HG03571 (cell line): ENCODE measurements at regions not wholly inside any gene's neighbourhood (a gene's known extent, or its start where the extent isn't known, plus 50 kb on each side); places are given as distances from the start of the nearest gene placed in this dataset.
"Not testable (repeated sequence)": the region's sequence is repeated elsewhere in the genome, so short reads cannot be mapped to it uniquely, and the experiment has no call there.

Experiments
- ATAC-seq: cut with Tn5 transposase; IDR thresholded peaks from one replicate; pipeline ENCODE4 v1.9.1; 2021; ENCODE audit not compliant: unreplicated experiment

DNA sequence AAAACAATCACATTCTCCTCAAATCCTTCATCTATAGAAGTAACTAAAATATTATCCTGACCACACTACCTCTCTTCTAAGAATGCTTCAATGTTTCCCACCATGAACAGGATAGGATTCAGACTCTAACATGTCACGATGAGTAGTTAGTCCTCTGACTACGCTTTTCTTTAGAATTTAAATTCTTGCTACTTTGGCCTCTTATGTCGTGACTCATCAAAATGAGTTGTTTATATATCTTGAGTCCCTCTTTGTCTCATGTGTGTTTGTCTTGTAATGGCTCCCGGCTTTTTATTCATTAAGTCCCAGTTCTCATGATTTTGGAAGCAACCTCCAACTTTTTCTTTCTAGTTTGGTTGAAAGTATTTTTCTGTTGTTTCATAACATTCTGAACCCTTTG, 1289.2 kb downstream of the DSC3 start:
- ATAC-seq = no peak

DNA sequence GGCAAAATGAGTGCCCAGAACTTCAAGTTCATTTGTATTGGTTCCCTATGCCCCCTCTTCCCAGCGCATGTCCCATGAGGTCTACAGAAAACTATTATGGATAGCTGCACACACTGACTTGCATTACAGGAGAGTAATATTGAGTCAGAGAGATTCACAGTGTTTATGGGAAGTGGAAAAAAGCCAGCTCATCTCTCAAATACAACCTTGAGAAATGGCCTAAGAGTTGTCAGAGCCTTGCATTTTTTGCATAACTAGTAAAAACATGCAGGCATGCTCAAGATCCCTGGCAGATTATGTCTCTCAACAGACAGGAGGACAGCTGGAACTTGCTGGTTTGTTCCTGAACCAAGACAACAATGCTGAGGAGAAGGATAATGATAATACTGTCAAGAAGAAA, 1292.8 kb downstream of the DSC3 start:
- no peak for ATAC-seq

- ATAC-seq = no peak
These were observed 1301.1 kb downstream of the DSC3 start for GRCh38 chr18:29741461-29741860.

GRCh38 chr18:29737620-29738019, 1304.9 kb downstream of the DSC3 start:
- ATAC-seq = no peak

DNA sequence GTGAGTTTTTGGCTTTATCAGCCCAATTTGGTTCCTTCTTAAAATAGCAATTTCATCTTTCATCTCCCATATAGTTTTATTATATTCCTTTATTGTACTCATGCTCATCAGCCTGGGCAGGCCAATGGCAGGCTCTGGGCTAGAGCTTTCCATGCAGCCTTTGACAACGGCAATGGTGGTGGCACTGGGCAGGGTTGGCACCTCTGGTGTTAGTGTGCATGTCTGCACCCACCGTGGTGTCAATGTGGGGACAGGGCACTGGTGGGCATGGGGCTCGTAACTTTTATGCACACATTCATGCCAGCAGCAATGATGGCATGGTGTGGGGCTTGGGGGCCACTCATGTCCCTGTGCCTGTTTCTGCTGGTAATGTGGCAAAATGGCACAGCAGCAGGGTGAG, 1305.4 kb downstream of the DSC3 start:
- no peak for ATAC-seq

GRCh38 chr18:29730073-29730472, 1312.5 kb downstream of the DSC3 start:
- no peak for ATAC-seq

DNA sequence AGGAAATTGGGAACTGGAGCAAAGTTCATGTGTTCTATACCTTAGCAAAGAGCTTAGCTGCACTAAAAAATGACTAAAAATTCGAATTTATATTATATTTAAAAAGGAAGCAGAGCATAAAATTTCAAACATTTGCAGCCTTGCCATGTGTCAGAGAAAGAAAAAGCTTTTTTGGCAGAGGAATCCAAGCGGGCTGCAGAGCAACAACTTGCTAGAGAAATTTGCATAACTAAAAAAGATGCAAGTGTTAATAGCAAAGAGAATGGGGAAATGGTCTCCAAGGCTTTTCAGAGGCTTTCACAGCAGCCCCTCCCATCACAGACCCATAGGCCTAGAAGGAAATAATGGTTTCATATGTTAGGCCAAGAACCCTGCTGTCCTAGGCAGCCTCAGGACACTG, 1315.9 kb downstream of the DSC3 start:
- ATAC-seq = no peak

DNA sequence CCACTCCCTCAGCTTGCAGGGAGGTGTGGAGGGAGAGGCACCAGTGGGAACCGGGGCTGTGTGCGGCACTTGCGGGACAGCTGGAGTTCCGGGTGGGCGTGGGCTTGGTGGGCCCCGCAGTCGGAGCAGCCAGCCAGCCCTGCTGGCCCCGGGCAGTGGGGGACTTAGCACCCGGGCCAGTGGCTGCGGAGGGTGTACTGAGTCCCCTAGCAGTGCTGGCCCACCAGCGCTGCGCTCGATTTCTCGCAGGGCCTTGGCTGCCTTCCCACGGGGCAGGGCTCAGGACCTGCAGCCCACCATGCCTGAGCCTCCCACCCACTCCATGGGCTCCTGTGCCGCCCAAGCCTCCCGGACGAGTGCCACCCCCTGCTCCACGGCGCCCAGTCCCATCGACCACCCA, 1319.1 kb downstream of the DSC3 start:
- not testable (repeated sequence) for ATAC-seq

- ATAC-seq = not testable (repeated sequence)
These were observed 1326.6 kb downstream of the DSC3 start for GRCh38 chr18:29715960-29716359.

DNA sequence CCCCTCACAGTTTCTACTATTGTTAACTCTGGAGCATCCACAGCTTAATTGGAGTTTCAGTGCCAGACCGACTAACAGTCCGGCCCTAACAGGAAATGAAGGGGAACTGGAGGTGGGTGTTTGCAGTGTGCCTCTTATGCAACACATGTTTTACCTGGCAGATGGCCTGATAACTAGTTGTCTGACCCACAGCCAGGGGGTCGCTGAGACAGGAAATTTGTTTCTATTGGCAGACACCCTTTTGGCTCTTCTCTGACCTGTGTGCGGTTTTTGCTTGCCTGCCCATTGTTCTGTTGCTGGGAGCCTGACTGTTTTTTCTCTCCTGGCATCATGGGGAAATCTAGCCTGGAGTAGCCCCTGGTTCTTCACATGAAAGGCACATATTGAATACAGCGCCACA, 1329.8 kb downstream of the DSC3 start:
- no peak for ATAC-seq

DNA sequence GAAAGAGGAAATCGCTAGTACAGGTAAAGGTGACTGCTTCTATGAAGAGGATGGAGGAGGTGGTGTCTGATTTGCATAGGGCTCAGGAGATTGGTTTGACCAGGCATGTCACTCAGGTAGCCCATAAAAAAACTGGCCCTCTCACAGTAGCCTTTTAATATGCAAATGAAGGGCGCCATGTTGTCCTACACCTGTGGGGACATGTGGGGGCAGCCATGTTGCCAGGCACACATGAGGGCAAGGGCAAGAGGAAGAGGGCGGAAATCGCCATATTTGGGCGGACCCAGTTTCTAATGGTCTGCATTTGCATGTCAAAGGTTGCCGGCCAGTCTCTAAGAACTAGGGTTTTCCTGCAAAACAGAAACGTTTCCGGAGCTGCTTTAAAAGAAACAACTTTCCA, 1330.6 kb downstream of the DSC3 start:
- ATAC-seq = no peak

DNA sequence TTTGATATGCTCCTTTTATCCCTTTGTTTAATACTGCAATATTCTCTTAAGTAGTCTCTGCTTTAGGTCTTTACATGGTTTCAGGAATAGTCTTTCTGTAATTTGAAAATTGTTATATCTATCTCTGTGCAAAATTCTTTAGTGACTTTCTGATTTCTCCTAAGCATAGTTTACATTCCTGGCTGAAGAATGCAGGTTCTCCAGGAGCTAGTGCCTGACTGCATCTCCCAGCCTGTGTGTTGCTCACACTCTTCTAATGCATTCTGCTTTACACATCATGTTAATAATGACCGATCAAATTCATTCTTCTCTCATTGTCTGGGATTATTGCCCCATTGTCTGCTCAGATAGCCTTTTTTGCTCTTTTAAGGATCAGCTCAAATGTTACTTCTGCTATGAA, 1349.2 kb downstream of the DSC3 start:
- ATAC-seq = no peak

GRCh38 chr18:29681578-29681977, 1361.0 kb downstream of the DSC3 start:
- ATAC-seq = no peak

GRCh38 chr18:29664278-29665036, 1378.1 kb downstream of the DSC3 start:
- ATAC-seq = no peak

DNA sequence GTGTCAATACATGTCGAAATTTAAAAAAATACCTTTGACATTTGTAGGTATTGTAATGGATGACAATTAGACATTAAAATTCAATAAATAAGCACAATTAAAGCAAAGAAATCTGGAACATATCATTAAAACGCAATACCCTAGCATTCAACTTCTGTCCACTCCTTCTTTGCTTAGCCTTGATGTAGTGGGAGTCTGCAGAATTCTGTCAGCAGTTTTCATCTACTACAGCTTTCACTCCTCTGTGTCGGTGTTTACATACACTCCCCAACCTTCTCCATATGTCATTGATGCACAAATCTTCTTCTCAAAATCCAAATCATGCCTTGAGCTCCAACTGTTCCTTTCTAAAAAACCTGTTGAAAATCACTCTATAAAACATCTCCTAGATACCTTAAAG, 1380.6 kb downstream of the DSC3 start:
- ATAC-seq = no peak

GRCh38 chr18:29660777-29661176, 1381.8 kb downstream of the DSC3 start:
- no peak for ATAC-seq

- ATAC-seq = no peak
These were observed 1388.8 kb downstream of the DSC3 start for GRCh38 chr18:29653671-29654215.

DNA sequence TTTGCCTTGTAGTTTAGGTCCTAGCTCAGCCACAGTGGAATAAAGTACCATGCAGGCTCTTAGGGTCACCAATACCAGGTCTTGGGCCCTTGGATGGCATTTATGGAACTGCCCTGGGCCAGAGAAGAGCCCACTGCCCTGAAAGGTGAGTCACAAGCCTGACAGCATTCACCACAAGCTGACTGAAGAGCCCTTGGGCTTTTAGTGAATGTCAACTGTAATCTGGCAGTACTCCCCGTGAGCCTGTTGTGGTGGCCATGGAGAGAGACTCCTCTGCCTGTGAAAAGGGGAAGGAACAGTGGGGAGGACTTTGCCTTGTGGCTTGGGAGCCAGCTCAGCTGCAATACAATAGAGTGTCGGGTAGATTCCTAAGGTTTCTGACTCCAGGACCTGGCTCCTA, 1389.7 kb downstream of the DSC3 start:
- no peak for ATAC-seq

DNA sequence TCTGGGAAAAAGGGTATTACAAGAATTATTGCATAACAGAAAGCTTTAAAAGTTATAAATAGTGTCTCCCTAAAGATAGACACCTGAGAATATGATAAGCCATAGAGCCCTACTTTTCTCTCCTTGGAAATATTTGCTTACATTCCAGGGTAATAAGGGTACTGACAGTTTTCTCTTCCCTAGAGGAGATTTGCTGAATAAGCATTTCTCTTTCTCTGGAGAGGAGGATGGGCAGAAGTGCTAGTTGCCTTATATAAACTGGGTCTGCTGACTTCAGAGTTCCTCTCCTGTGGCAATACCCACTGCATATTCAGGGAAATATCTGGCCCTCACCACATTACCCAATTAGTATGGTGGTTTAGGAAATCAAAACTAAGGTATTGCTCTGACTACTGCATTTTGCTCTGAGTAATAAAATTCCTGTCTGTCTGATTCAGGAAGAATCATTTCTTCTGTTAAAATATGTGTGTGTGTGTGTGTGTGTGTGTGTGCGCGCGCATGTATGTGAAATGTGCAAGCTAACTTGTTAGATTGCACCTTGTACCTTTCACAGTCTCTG, 1391.3 kb downstream of the DSC3 start:
- ATAC-seq = no peak

DNA sequence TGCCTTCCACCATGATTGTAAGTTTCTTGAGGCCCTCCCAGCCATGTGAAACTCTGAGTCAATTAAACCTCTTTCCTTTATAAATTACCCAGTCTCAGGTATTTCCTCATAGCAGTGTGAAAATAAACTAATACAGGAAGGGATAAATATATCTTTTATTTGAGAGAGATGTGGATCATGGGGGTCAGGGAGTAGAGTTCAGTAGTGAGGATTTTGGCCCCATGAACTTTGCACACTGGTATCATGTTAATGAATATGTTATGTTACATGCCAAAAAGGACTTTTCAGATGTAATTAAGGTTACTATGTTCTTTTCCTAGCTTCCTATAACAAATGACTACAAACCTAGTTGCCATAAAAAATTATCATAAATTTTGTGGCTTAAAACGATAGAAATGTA, 1393.7 kb downstream of the DSC3 start:
- no peak for ATAC-seq

DNA sequence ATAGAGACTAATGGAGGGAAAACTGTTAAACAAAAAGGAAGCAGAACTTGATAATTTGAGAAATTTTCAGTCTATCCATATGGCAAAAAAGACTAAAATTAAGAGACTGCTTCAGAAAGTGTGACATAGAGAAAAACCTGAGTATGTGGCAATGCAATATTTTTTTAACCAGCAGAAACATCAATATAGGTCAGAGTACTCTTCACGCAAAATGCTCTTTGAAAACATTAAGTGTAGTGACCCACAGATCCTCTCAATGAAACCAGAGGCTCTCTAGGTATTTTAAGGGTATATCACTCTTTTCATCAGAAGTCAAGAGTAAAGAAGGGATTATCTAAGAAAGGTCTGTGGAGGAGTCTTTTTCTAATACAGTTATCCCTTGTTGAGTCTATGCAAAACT, 1394.8 kb downstream of the DSC3 start:
- no peak for ATAC-seq

DNA sequence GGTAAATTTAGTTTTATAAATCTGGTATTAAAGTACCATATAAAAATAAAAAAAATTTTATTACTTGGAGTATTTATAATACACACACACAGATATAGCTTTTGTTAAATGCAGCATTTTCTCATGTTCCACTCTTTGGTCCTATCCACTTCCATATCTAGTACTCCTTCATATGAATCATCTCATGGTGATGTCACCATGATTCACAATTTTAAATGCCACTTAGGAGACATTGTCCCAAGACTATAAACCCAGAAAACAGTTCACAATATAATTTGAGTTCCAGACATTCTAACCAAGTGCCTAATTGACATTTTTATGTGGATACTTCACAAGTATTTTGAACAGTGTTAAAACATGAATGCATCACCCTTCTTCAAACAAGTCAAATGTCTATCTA, 1398.3 kb downstream of the DSC3 start:
- no peak for ATAC-seq
